ENCODE measurements at regions not wholly inside any gene's neighbourhood (a gene's known extent, or its start where the extent isn't known, plus 50 kb on each side); places are given as distances from the start of the nearest gene placed in this dataset.

DNA sequence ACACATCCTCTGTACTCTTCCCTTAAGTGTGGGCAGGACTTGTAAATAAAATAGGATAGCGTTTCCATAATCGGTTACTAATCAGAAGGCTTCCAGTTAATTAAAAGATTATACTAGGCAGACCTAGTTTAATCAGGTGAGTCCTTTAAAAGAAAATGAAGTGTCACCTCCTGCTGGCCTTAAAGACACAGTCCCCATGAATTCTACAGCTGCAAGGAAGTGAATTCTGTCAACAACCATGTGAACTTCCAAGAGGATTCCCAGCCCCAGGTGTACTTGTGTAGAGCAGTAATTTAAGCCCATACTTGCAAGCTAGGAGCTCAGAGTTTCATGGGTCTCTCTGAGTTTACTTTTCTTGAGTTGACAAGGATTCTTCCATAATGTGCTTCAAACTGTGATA, 918.3 kb downstream of the DTWD2 start:
- no peak for TF ChIP-seq POLR2AphosphoS5 (IDR thresholded peaks at IDR 0.05; ENCODE audit: low read depth)
- TF ChIP-seq CTCF (conservative IDR thresholded peaks at IDR 0.05; ENCODE audit: low read depth in 2 of 2), result peak in 1 of 2 experiments; percentile 28; a peak in 2 of 4 replicates
- no peak for TF ChIP-seq EZH2 (IDR thresholded peaks at IDR 0.05; ENCODE audit: low read depth, unreplicated experiment)
- TF ChIP-seq CREB1 (CRISPR knock-in tag; IDR thresholded peaks at IDR 0.05; ENCODE audit: low read depth), result no peak

Data from GM23338 (cell line).